ENCODE measurements at regions not wholly inside any gene's neighbourhood (a gene's known extent, or its start where the extent isn't known, plus 50 kb on each side); places are given as distances from the start of the nearest gene placed in this dataset.

DNA sequence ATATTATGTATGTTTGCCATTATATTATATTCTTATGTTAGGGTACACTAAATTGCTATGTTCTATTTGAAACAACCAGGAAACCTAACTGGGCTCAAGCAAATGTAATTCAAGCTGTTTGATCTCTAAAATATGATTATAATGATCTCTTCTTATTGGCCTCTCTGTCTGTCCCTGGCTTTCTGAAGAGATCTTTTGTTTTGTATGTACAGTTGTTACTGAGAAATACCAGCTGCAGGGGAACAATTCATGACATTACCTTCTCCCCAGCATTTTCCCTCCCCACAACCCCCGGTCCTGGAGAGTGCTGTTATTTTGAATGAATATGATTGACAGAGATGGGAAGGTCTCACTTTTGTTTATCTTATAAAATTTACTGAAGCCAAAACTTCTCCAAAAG lies 54.8 kb upstream of the CD28 start:
- TF ChIP-seq YY1 (IDR thresholded peaks at IDR 0.05; ENCODE audit: low read depth, low read length): no peak
- TF ChIP-seq, protein P1, sequence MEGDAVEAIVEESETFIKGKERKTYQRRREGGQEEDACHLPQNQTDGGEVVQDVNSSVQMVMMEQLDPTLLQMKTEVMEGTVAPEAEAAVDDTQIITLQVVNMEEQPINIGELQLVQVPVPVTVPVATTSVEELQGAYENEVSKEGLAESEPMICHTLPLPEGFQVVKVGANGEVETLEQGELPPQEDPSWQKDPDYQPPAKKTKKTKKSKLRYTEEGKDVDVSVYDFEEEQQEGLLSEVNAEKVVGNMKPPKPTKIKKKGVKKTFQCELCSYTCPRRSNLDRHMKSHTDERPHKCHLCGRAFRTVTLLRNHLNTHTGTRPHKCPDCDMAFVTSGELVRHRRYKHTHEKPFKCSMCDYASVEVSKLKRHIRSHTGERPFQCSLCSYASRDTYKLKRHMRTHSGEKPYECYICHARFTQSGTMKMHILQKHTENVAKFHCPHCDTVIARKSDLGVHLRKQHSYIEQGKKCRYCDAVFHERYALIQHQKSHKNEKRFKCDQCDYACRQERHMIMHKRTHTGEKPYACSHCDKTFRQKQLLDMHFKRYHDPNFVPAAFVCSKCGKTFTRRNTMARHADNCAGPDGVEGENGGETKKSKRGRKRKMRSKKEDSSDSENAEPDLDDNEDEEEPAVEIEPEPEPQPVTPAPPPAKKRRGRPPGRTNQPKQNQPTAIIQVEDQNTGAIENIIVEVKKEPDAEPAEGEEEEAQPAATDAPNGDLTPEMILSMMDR (IDR thresholded peaks at IDR 0.05; ENCODE audit: control extremely low read depth in 1 of 3, insufficient read depth in 1 of 3, low read depth in 1 of 3, low read length in 3 of 3): no peak
- no peak for TF ChIP-seq POLR2A (IDR thresholded peaks at IDR 0.05; ENCODE audit: control extremely low read depth in 1 of 2, low read depth in 2 of 2, low read length in 2 of 2)
- no peak for TF ChIP-seq NRF1 (IDR thresholded peaks at IDR 0.05; ENCODE audit: low read depth, low read length)
- TF ChIP-seq JUN (IDR thresholded peaks at IDR 0.05; ENCODE audit: low read depth, low read length): no peak
- TF ChIP-seq POLR2AphosphoS5 (IDR thresholded peaks at IDR 0.05; ENCODE audit: low read depth, low read length): no peak
- no peak for TF ChIP-seq JUND (IDR thresholded peaks at IDR 0.05; ENCODE audit: low read length)
- TF ChIP-seq BACH1 (IDR thresholded peaks at IDR 0.05; ENCODE audit: low read length): no peak
- no peak for TF ChIP-seq CBX8 (IDR thresholded peaks at IDR 0.05; ENCODE audit: borderline replicate concordance, low read depth, low read length)
